Liver (tissue), 3 donors: ENCODE measurements at regions not wholly inside any gene's neighbourhood (a gene's known extent, or its start where the extent isn't known, plus 50 kb on each side); places are given as distances from the start of the nearest gene placed in this dataset.

Source experiments
- CTCF ChIP-seq: fragments of 150-350 bp; IDR thresholded peaks from 2 replicates; pipeline ENCODE4 v1.5.1; 2017; ENCODE audit warnings: improper control_type of control experiment, low read depth, low read length; ENCODE audit not compliant: missing input control
- HNF4A ChIP-seq, 2 donors: conservative IDR thresholded peaks; 2 replicates each; pipeline ENCODE4 v1.6.1; 2016; ENCODE audit warnings: antibody characterized with exemption in 2 of 2, mild to moderate bottlenecking in 2 of 2
- RAD21 ChIP-seq, 2 donors: IDR thresholded peaks; 2 replicates each; pipeline ENCODE4 v1.6.1; 2016; ENCODE audit warnings: antibody characterized with exemption in 2 of 2, mild to moderate bottlenecking in 2 of 2
- REST ChIP-seq: IDR thresholded peaks from 2 replicates; pipeline ENCODE4 v1.6.1; 2016; ENCODE audit warnings: antibody characterized with exemption, mild to moderate bottlenecking
- TAF1 ChIP-seq: conservative IDR thresholded peaks from 2 replicates; pipeline ENCODE4 v1.6.1; 2016; ENCODE audit warnings: antibody characterized with exemption, mild to moderate bottlenecking
- YY1 ChIP-seq: IDR thresholded peaks from 2 replicates; pipeline ENCODE4 v1.6.1; 2016; ENCODE audit warnings: antibody characterized with exemption, mild to moderate bottlenecking
- TF ChIP-seq, protein P1 (sequence below): IDR thresholded peaks from 2 replicates; pipeline ENCODE4 v1.6.1; 2016; ENCODE audit warnings: antibody characterized with exemption
- donor health status: healthy.
- donor health status: healthy.

GRCh38 chr20:61027218-61027617 lies 224.8 kb upstream of the CDH4 start:
- no peak for TF ChIP-seq CTCF
- no peak for TF ChIP-seq REST
- TF ChIP-seq, protein P1, sequence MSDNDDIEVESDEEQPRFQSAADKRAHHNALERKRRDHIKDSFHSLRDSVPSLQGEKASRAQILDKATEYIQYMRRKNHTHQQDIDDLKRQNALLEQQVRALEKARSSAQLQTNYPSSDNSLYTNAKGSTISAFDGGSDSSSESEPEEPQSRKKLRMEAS, result no peak
- no peak for TF ChIP-seq TAF1
- TF ChIP-seq YY1, result no peak
- no peak for TF ChIP-seq RAD21 (IDR thresholded peaks at IDR 0.05)
- TF ChIP-seq HNF4A (conservative IDR thresholded peaks at IDR 0.05), result no peak
